WTC11 (cell line): ENCODE measurements at regions not wholly inside any gene's neighbourhood (a gene's known extent, or its start where the extent isn't known, plus 50 kb on each side); places are given as distances from the start of the nearest gene placed in this dataset.

ENCODE experiments used
- CTCF ChIP-seq: fragments of 200-600 bp; IDR thresholded peaks from 2 replicates; pipeline ENCODE4 v1.8.0; 2022; ENCODE audit warnings: antibody characterized with exemption
- ETV6 ChIP-seq: sonication (generic); formaldehyde crosslinking; IDR thresholded peaks from 2 replicates; pipeline ENCODE4 v1.8.1; 2022; ENCODE audit warnings: mild to moderate bottlenecking, missing genetic modification reagents
- GABPB1 ChIP-seq: sonication (generic); formaldehyde crosslinking; IDR thresholded peaks from 2 replicates; pipeline ENCODE4 v1.8.1; 2023; ENCODE audit warnings: mild to moderate bottlenecking, missing genetic modification reagents
- KAT7 ChIP-seq: sonication (generic); formaldehyde crosslinking; IDR thresholded peaks from 2 replicates; pipeline ENCODE4 v1.8.1; 2023; ENCODE audit warnings: missing genetic modification reagents, mild to moderate bottlenecking, borderline replicate concordance
- MAX ChIP-seq: sonication (generic); formaldehyde crosslinking; IDR thresholded peaks from 2 replicates; pipeline ENCODE4 v1.8.0; 2022; ENCODE audit warnings: mild to moderate bottlenecking, missing genetic modification reagents
- RELA ChIP-seq: sonication (generic); formaldehyde crosslinking; IDR thresholded peaks from 2 replicates; pipeline ENCODE4 v1.8.1; 2022; ENCODE audit warnings: missing genetic modification reagents, mild to moderate bottlenecking, borderline replicate concordance
- SMAD4 ChIP-seq: sonication (generic); formaldehyde crosslinking; IDR thresholded peaks from 2 replicates; pipeline ENCODE4 v1.8.0; 2022; ENCODE audit warnings: mild to moderate bottlenecking, missing genetic modification reagents
- TEAD4 ChIP-seq: sonication (generic); formaldehyde crosslinking; IDR thresholded peaks from 2 replicates; pipeline ENCODE4 v1.8.0; 2022; ENCODE audit warnings: mild to moderate bottlenecking, missing genetic modification reagents
- TP53 ChIP-seq: sonication (generic); formaldehyde crosslinking; IDR thresholded peaks from 2 replicates; pipeline ENCODE4 v1.8.1; 2023; ENCODE audit warnings: mild to moderate bottlenecking, missing genetic modification reagents
- USF2 ChIP-seq: sonication (generic); formaldehyde crosslinking; IDR thresholded peaks from 2 replicates; pipeline ENCODE4 v1.8.1; 2023; ENCODE audit warnings: mild to moderate bottlenecking, missing genetic modification reagents, moderate library complexity
- ZBTB21 ChIP-seq: sonication (generic); formaldehyde crosslinking; IDR thresholded peaks from 2 replicates; pipeline ENCODE4 v1.8.1; 2023; ENCODE audit warnings: mild to moderate bottlenecking, missing genetic modification reagents, borderline replicate concordance
- ZNF263 ChIP-seq: sonication (generic); formaldehyde crosslinking; IDR thresholded peaks from 2 replicates; pipeline ENCODE4 v1.8.1; 2022; ENCODE audit warnings: low read depth, mild to moderate bottlenecking, moderate library complexity, missing genetic modification reagents
- ZNF317 ChIP-seq: sonication (generic); formaldehyde crosslinking; IDR thresholded peaks from 2 replicates; pipeline ENCODE4 v1.8.1; 2023; ENCODE audit warnings: low read depth, mild to moderate bottlenecking, moderate library complexity, missing genetic modification reagents, borderline replicate concordance

DNA sequence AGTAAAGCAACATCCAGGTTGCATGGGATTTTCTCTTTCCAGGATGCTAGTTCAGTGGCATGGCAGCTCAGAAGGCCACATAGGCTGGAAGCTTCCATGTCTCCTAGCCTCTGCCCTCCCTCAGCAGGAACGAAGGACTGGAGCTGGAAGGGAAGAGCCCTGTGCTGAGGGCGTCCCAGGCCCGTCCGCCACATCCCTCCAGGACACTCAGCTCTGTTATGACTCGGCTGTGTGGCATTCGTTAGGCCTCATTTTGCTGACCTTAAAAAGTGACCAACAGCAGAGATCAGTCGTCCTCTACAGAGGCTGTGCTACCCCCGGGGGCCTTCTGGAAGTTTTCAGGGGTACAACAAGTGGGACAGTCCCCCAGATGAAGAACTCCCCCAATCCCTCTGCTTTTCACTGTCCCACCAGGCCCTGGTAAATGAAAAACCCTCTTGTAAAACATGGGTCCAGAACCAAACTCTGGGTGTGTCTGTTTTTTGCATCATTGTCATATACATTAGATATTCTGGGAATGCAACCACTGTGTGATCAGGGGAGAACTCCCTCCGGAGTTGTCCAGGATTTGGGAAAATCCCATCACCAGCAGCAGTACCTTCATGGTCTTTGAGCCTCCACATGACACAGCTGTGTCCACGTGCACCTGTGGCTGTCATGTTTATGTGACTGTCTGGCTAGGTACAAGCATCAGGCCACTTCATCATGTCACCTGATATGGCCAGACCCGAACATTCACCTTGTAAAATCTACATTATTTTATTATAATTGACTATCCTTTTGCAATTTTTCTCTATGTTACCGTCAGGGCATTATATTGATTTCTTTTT is 149.9 kb downstream of the OR4M2 start:
- no peak for TF ChIP-seq CTCF
- TF ChIP-seq ZNF263 (CRISPR knock-in tag): no peak
- no peak for TF ChIP-seq SMAD4 (CRISPR knock-in tag)
- TF ChIP-seq TP53 (CRISPR knock-in tag): no peak
- TF ChIP-seq MAX (CRISPR knock-in tag): no peak
- TF ChIP-seq GABPB1: no peak
- TF ChIP-seq RELA (CRISPR knock-in tag): no peak
- no peak for TF ChIP-seq ZNF317 (CRISPR knock-in tag)
- TF ChIP-seq TEAD4 (CRISPR knock-in tag): no peak
- no peak for TF ChIP-seq ETV6
- no peak for TF ChIP-seq USF2
- no peak for TF ChIP-seq KAT7 (CRISPR knock-in tag)
- no peak for TF ChIP-seq ZBTB21 (CRISPR knock-in tag)
